Spleen (tissue), 7 donors: ENCODE measurements at regions not wholly inside any gene's neighbourhood (a gene's known extent, or its start where the extent isn't known, plus 50 kb on each side); places are given as distances from the start of the nearest gene placed in this dataset.

Experiments
- CTCF ChIP-seq, 11 experiments: fragments of 200-600 bp in 7 of 11; fragments of 450-650 bp in 4 of 11; sonication (generic) in 4 of 11; IDR thresholded peaks in 8 of 11; conservative IDR thresholded peaks in 3 of 11; 1 replicate in 7 of 11; 2 replicates in 4 of 11; pipeline versions ENCODE4 v1.4.0 to v1.8.0; 2016 to 2021; ENCODE audit warnings: antibody characterized with exemption in 11 of 11, inconsistent platforms in 4 of 11, mild to moderate bottlenecking in 1 of 11
- POLR2A ChIP-seq, 3 donors: fragments of 450-650 bp; IDR thresholded peaks; one replicate each; pipeline ENCODE4 v1.5.1; 2017; ENCODE audit warnings: antibody characterized with exemption in 3 of 3, mild to moderate bottlenecking in 1 of 3
- donor health status: DM: no; HTN: no; CAD: no; lungs with moderate emphysema.
- donor health status: DM: no; HTN: no; CAD: no.
- donor health status: DM: no; HTN: no; CAD: no.

GRCh38 chr2:59112258-59112657 lies 871.1 kb upstream of the FANCL start:
- TF ChIP-seq CTCF (IDR thresholded peaks at IDR 0.05 in 8 of 11, conservative IDR thresholded peaks at IDR 0.05 in 3 of 11) (no peak), POLR2A (IDR thresholded peaks at IDR 0.05) (no peak)
